BLaER1 treated with 17β-estradiol and CSF1 and Interleukin-3, amounts not matched to agents 10 nM and 100 nM (cell line): ENCODE measurements at regions not wholly inside any gene's neighbourhood (a gene's known extent, or its start where the extent isn't known, plus 50 kb on each side); places are given as distances from the start of the nearest gene placed in this dataset.
A peak's percentile ranks its signal among the peaks of the same experiment; 100 is the strongest.

ENCODE experiments used
- H3K27ac ChIP-seq, 11 experiments: shearing (Covaris generic); formaldehyde crosslinking; 2 replicates each; pipeline ENCODE4 v1.8.1; 2022
- H3K27me3 ChIP-seq, 11 experiments: shearing (Covaris generic); formaldehyde crosslinking; 2 replicates each; pipeline ENCODE4 v1.8.1; 2022
- H3K36me3 ChIP-seq, 11 experiments: shearing (Covaris generic); formaldehyde crosslinking; 2 replicates each; pipeline ENCODE4 v1.8.1; 2022
- H3K4me1 ChIP-seq, 10 experiments: shearing (Covaris generic); formaldehyde crosslinking; 2 replicates each; pipeline ENCODE4 v1.8.1; 2022
- H3K4me2 ChIP-seq, 11 experiments: shearing (Covaris generic); formaldehyde crosslinking; 2 replicates each; pipeline ENCODE4 v1.8.1; 2022
- H3K4me3 ChIP-seq, 10 experiments: shearing (Covaris generic); formaldehyde crosslinking; 2 replicates each; pipeline ENCODE4 v1.8.1; 2022
- H3K9ac ChIP-seq, 11 experiments: shearing (Covaris generic); formaldehyde crosslinking; 2 replicates each; pipeline ENCODE4 v1.8.1; 2022
- H3K9me3 ChIP-seq, 11 experiments: shearing (Covaris generic); formaldehyde crosslinking; replicated peaks in 1 of 11; 2 replicates each; pipeline ENCODE4 v1.8.1; 2022
- H4K20me1 ChIP-seq, 11 experiments: shearing (Covaris generic); formaldehyde crosslinking; 2 replicates each; pipeline ENCODE4 v1.8.1; 2022
- Cebpa-rat ChIP-seq, 11 experiments: shearing (Covaris generic); IDR thresholded peaks; 2 replicates each; pipeline ENCODE4 v1.8.1; 2022

GRCh38 chr1:191142748-191143147, 665.1 kb upstream of the BRINP3 start:
- no peak overlapping the region for H3K4me3 ChIP-seq
- H3K9ac ChIP-seq, result no peak overlapping the region
- H3K27ac ChIP-seq, result no peak overlapping the region
- no peaks in the 10 kb centered on the region for H3K9me3 ChIP-seq
- no peak for TF ChIP-seq Cebpa-rat (IDR thresholded peaks at IDR 0.05)
- no peaks in the 10 kb centered on the region for H3K27me3 ChIP-seq
- no peaks in the 10 kb centered on the region for H3K4me1 ChIP-seq
- H3K36me3 ChIP-seq, result no peaks in the 10 kb centered on the region
- H4K20me1 ChIP-seq, result no peaks in the 10 kb centered on the region
- H3K4me2 ChIP-seq, result no peak overlapping the region

- Histone ChIP-seq H3K4me3 (no peak overlapping the region), H3K4me1 (no peaks in the 10 kb centered on the region), H3K4me2 (no peak overlapping the region), H3K27ac (no peak overlapping the region), H4K20me1 (no peaks in the 10 kb centered on the region), H3K27me3 (no peaks in the 10 kb centered on the region), H3K9me3 (peaks cover 0 to 7% (median under 1%) of the 10 kb centered on the region in 11 experiments; a peak in 4 of 22 replicates), H3K36me3 (no peaks in the 10 kb centered on the region), H3K9ac (no peak overlapping the region)
- TF ChIP-seq Cebpa-rat (IDR thresholded peaks at IDR 0.05), result no peak
These were observed 668.2 kb upstream of the BRINP3 start for GRCh38 chr1:191145834-191146233.

- TF ChIP-seq Cebpa-rat (IDR thresholded peaks at IDR 0.05), result no peak
- Histone ChIP-seq H3K27ac (no peak overlapping the region), H3K27me3 (no peaks in the 10 kb centered on the region), H3K4me2 (no peak overlapping the region), H3K4me3 (no peak overlapping the region), H3K9ac (no peak overlapping the region), H3K36me3 (no peaks in the 10 kb centered on the region), H3K9me3 (peaks cover 0 to 24% (median 16%) of the 10 kb centered on the region in 11 experiments; a peak in 20 of 22 replicates), H3K4me1 (peaks cover 0 to 6% (median 0%) of the 10 kb centered on the region in 10 experiments; a peak in 4 of 20 replicates), H4K20me1 (no peaks in the 10 kb centered on the region)
These were observed 673.7 kb upstream of the BRINP3 start for GRCh38 chr1:191151321-191151807.

GRCh38 chr1:191152776-191153175, 675.1 kb upstream of the BRINP3 start:
- Histone ChIP-seq H3K9ac (no peak overlapping the region), H3K4me3 (no peak overlapping the region), H3K9me3 (peaks cover 0 to 24% (median 16%) of the 10 kb centered on the region in 11 experiments; a peak in 20 of 22 replicates), H4K20me1 (no peaks in the 10 kb centered on the region), H3K27me3 (no peaks in the 10 kb centered on the region), H3K27ac (no peak overlapping the region), H3K36me3 (no peaks in the 10 kb centered on the region), H3K4me2 (no peak overlapping the region), H3K4me1 (peaks cover 0 to 6% (median 0%) of the 10 kb centered on the region in 10 experiments; a peak in 4 of 20 replicates)
- TF ChIP-seq Cebpa-rat (IDR thresholded peaks at IDR 0.05), result no peak

- no peak overlapping the region for H3K9ac ChIP-seq
- H3K9me3 ChIP-seq, result peaks cover 0 to 25% (median 16%) of the 10 kb centered on the region in 11 experiments; a peak in 20 of 22 replicates
- H3K27me3 ChIP-seq, result no peaks in the 10 kb centered on the region
- H3K36me3 ChIP-seq, result no peaks in the 10 kb centered on the region
- no peak overlapping the region for H3K27ac ChIP-seq
- no peak for TF ChIP-seq Cebpa-rat (IDR thresholded peaks at IDR 0.05)
- peaks cover 0 to 6% (median 0%) of the 10 kb centered on the region in 10 experiments; a peak in 4 of 20 replicates for H3K4me1 ChIP-seq
- no peak overlapping the region for H3K4me2 ChIP-seq
- no peaks in the 10 kb centered on the region for H4K20me1 ChIP-seq
- no peak overlapping the region for H3K4me3 ChIP-seq
These were observed 677.5 kb upstream of the BRINP3 start for GRCh38 chr1:191155178-191155577.

GRCh38 chr1:191160837-191161236, 683.2 kb upstream of the BRINP3 start:
- H3K9me3 ChIP-seq, result peaks cover 0 to 6% (median 0%) of the 10 kb centered on the region in 11 experiments; a peak in 2 of 22 replicates
- H3K4me3 ChIP-seq, result no peak overlapping the region
- H3K4me2 ChIP-seq, result no peak overlapping the region
- H3K36me3 ChIP-seq, result no peaks in the 10 kb centered on the region
- no peaks in the 10 kb centered on the region for H4K20me1 ChIP-seq
- no peaks in the 10 kb centered on the region for H3K4me1 ChIP-seq
- no peak overlapping the region for H3K27ac ChIP-seq
- no peaks in the 10 kb centered on the region for H3K27me3 ChIP-seq
- no peak for TF ChIP-seq Cebpa-rat (IDR thresholded peaks at IDR 0.05)
- no peak overlapping the region for H3K9ac ChIP-seq

GRCh38 chr1:191162762-191163161, 685.1 kb upstream of the BRINP3 start:
- no peaks in the 10 kb centered on the region for H3K36me3 ChIP-seq
- no peak overlapping the region for H3K4me3 ChIP-seq
- no peak overlapping the region for H3K27ac ChIP-seq
- no peaks in the 10 kb centered on the region for H4K20me1 ChIP-seq
- H3K27me3 ChIP-seq, result no peaks in the 10 kb centered on the region
- H3K4me2 ChIP-seq, result no peak overlapping the region
- H3K9me3 ChIP-seq, result peaks cover 0 to 6% (median 0%) of the 10 kb centered on the region in 11 experiments; a peak in 2 of 22 replicates
- H3K4me1 ChIP-seq, result no peaks in the 10 kb centered on the region
- TF ChIP-seq Cebpa-rat (IDR thresholded peaks at IDR 0.05), result no peak
- H3K9ac ChIP-seq, result no peak overlapping the region

GRCh38 chr1:191163621-191164020, 686.0 kb upstream of the BRINP3 start:
- no peak overlapping the region for H3K9ac ChIP-seq
- H3K4me1 ChIP-seq, result no peaks in the 10 kb centered on the region
- H3K36me3 ChIP-seq, result no peaks in the 10 kb centered on the region
- no peaks in the 10 kb centered on the region for H3K27me3 ChIP-seq
- peaks cover 0 to 2% (median 0%) of the 10 kb centered on the region in 11 experiments; a peak in 2 of 22 replicates for H3K9me3 ChIP-seq
- no peak overlapping the region for H3K27ac ChIP-seq
- H3K4me3 ChIP-seq, result no peak overlapping the region
- H3K4me2 ChIP-seq, result no peak overlapping the region
- H4K20me1 ChIP-seq, result no peaks in the 10 kb centered on the region
- no peak for TF ChIP-seq Cebpa-rat (IDR thresholded peaks at IDR 0.05)

GRCh38 chr1:191174298-191174697, 696.6 kb upstream of the BRINP3 start:
- Histone ChIP-seq H3K27ac (peak overlapping the region in 10 of 11 experiments; percentile 27 to 65 (median 46); a peak in 16 of 22 replicates), H3K4me2 (peak overlapping the region; percentile 11 to 70 (median 42); a peak in 18 of 22 replicates), H3K9ac (no peak overlapping the region)

GRCh38 chr1:191176131-191176530, 698.5 kb upstream of the BRINP3 start:
- Histone ChIP-seq H3K4me1 (peaks cover 0 to 32% (median 8%) of the 10 kb centered on the region in 10 experiments; a peak in 12 of 20 replicates), H3K4me2 (no peak overlapping the region), H3K4me3 (no peak overlapping the region), H3K36me3 (no peaks in the 10 kb centered on the region), H3K9me3 (no peaks in the 10 kb centered on the region), H3K27me3 (no peaks in the 10 kb centered on the region), H4K20me1 (no peaks in the 10 kb centered on the region), H3K27ac (no peak overlapping the region), H3K9ac (no peak overlapping the region)
- no peak for TF ChIP-seq Cebpa-rat (IDR thresholded peaks at IDR 0.05)

More at GRCh38 chr1:191174298-191174697, 696.6 kb upstream of the BRINP3 start:
- peak overlapping the region in 1 of 10 experiments; percentile 33; a peak in 1 of 20 replicates for H3K4me3 ChIP-seq
- no peaks in the 10 kb centered on the region for H3K27me3 ChIP-seq
- no peak for TF ChIP-seq Cebpa-rat (IDR thresholded peaks at IDR 0.05)
- no peaks in the 10 kb centered on the region for H3K9me3 ChIP-seq
- H4K20me1 ChIP-seq, result no peaks in the 10 kb centered on the region
- no peaks in the 10 kb centered on the region for H3K36me3 ChIP-seq
- peaks cover 0 to 32% (median 8%) of the 10 kb centered on the region in 10 experiments; a peak in 12 of 20 replicates for H3K4me1 ChIP-seq
